GM12878 (cell line): ENCODE measurements at regions not wholly inside any gene's neighbourhood (a gene's known extent, or its start where the extent isn't known, plus 50 kb on each side); places are given as distances from the start of the nearest gene placed in this dataset.

Source experiments
- FOXM1 ChIP-seq: IDR thresholded peaks from 2 replicates; pipeline ENCODE4 v1.6.1; 2012; ENCODE audit warnings: low read depth, mild to moderate bottlenecking, inconsistent platforms, low read length, moderate library complexity
- SMC3 ChIP-seq: IDR thresholded peaks from 2 replicates; pipeline ENCODE4 v1.6.1; 2011; ENCODE audit warnings: low read length, improper control_type of control experiment, borderline replicate concordance
- SP1 ChIP-seq: IDR thresholded peaks from one replicate; pipeline ENCODE4 v1.6.1; 2011; ENCODE audit warnings: low read depth, low read length
- SRF ChIP-seq, 2 experiments: IDR thresholded peaks; 2 replicates each; pipeline ENCODE4 v1.6.1; 2011; ENCODE audit warnings: low read depth in 2 of 2, low read length in 2 of 2, mild to moderate bottlenecking in 1 of 2, moderate library complexity in 1 of 2
- TAF1 ChIP-seq: IDR thresholded peaks from 2 replicates; pipeline ENCODE4 v1.6.1; 2011; ENCODE audit warnings: mild to moderate bottlenecking, low read depth, low read length, borderline replicate concordance
- TF ChIP-seq, protein P1 (sequence below), 3 experiments: IDR thresholded peaks in 2 of 3; conservative IDR thresholded peaks in 1 of 3; 2 replicates each; pipeline ENCODE4 v1.5.1; 2011; ENCODE audit warnings: low read depth in 3 of 3, low read length in 3 of 3, mild to moderate bottlenecking in 3 of 3, control low read depth in 2 of 3, moderate library complexity in 2 of 3, inconsistent platforms in 1 of 3, mixed read lengths in 1 of 3; ENCODE audit not compliant: control insufficient read depth in 2 of 3, insufficient read depth in 1 of 3; ENCODE audit errors: extremely low read depth in 1 of 3

- TF ChIP-seq, protein P1, sequence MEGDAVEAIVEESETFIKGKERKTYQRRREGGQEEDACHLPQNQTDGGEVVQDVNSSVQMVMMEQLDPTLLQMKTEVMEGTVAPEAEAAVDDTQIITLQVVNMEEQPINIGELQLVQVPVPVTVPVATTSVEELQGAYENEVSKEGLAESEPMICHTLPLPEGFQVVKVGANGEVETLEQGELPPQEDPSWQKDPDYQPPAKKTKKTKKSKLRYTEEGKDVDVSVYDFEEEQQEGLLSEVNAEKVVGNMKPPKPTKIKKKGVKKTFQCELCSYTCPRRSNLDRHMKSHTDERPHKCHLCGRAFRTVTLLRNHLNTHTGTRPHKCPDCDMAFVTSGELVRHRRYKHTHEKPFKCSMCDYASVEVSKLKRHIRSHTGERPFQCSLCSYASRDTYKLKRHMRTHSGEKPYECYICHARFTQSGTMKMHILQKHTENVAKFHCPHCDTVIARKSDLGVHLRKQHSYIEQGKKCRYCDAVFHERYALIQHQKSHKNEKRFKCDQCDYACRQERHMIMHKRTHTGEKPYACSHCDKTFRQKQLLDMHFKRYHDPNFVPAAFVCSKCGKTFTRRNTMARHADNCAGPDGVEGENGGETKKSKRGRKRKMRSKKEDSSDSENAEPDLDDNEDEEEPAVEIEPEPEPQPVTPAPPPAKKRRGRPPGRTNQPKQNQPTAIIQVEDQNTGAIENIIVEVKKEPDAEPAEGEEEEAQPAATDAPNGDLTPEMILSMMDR (IDR thresholded peaks at IDR 0.05 in 2 of 3, conservative IDR thresholded peaks at IDR 0.05 in 1 of 3; ENCODE audit: control insufficient read depth in 2 of 3, extremely low read depth in 1 of 3, insufficient read depth in 1 of 3, low read depth in 3 of 3, low read length in 3 of 3) = no peak
- TF ChIP-seq SMC3 = no peak
- TF ChIP-seq SRF (IDR thresholded peaks at IDR 0.05; ENCODE audit: low read depth in 2 of 2, low read length in 2 of 2) = no peak
- TF ChIP-seq SP1 = no peak
- TF ChIP-seq TAF1 = no peak
- no peak for TF ChIP-seq FOXM1
Observed at GRCh38 chr6:4635666-4636065, 140.5 kb upstream of the CDYL start.
